GM21528 (cell line): ENCODE measurements at regions not wholly inside any gene's neighbourhood (a gene's known extent, or its start where the extent isn't known, plus 50 kb on each side); places are given as distances from the start of the nearest gene placed in this dataset.
"Not testable (repeated sequence)": the region's sequence is repeated elsewhere in the genome, so short reads cannot be mapped to it uniquely, and the experiment has no call there.

Source experiments
- ATAC-seq: cut with Tn5 transposase; IDR thresholded peaks from one replicate; pipeline ENCODE4 v1.9.1; 2021; ENCODE audit warnings: mild to moderate bottlenecking, moderate library complexity; ENCODE audit not compliant: unreplicated experiment, low FRiP score

GRCh38 chr7:149569726-149570422, 72.3 kb upstream of the ZNF746 start:
- ATAC-seq: no peak

DNA sequence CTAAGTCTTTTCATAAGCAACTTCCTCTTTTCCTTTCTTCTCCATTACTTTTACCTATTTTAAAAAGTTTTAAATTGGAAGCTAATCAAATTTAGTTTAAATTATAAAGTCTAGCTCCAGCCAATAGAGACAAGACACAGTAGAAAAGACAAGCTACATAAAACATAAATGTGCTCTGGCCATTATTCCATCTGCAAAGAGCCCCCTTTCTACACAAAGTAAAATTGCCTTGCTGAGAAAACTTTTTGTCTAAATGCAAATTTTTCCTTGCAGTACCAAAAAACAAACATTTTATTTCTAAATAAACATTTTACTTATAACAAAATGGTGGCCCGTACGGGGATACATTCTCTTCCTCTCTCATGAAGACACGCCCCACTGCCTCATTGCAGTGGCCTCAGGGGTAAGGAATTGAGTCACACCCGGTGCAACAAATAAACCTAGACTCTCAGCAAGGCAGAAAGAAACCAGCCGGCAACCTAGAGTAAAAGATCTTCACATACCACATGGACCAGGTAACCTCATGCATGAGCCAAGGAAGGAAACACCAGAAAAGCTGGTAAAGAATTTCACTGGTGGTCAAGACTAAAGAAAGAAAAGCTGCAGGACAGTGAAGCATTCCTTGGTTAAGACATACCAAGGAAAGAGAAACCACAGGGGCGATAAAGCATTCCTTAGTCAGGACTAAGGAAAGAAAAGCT, 71.6 kb upstream of the ZNF746 start:
- ATAC-seq: no peak

- ATAC-seq: no peak
Measured at GRCh38 chr7:149568218-149568617, 70.6 kb upstream of the ZNF746 start.

GRCh38 chr7:149566103-149566502, 68.5 kb upstream of the ZNF746 start:
- no peak for ATAC-seq

GRCh38 chr7:149565096-149565382, 67.4 kb upstream of the ZNF746 start:
- ATAC-seq: no peak

DNA sequence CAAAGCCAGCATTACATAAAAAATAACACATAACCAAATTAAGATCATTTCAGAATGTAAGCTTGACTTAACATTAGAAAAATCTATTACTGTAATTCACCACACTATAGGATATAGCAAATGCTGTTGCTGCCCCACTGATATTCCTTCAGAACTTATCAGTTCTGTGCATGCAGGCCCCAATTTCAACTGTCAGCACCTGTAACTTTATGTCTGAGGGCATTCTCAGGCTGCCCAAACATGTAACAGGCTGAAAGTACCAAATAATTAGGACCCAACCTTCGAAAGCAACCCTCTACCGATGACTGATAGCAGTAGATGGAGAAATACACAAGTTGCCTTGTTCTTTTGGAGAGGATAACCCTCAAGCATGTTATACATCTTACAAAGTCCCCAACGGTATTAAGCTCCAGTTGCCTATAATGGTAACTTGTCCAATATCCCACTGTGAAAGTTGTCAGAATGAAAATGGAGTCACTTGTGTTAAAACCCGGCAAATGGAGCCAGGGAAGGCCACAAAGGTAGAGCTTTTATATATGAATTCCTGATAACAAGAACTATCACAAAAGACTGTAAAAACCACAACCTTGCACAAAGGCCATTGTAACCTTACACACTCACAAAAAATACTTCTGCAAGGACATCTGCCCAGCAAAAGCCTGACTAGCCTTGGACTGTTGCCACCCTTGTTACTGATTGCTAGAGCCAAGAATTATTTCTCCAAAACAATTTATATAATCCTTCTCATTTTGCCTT, 66.9 kb upstream of the ZNF746 start:
- ATAC-seq: no peak

- ATAC-seq: no peak
Measured at GRCh38 chr7:149562602-149563001, 65.0 kb upstream of the ZNF746 start.

DNA sequence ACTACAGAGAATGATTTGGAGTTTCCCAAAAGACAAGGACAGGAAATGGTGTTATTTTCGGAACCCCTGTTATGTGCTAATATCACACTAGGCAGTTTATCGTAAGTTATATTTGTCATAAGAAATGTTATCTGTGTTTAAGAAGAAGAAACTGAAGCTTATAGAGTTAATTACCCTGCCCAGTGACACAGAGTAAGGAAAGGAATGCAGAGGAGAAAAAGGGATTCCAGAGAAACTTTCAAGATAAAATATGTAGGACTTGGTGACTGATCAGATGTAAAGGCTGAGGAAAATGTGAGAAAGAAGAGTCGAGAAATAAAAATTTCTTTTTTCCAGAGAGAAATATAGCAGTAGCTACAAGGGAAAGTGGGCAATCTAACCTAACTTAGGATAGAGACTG, 63.5 kb upstream of the ZNF746 start:
- ATAC-seq: no peak

GRCh38 chr7:149559711-149560110, 62.1 kb upstream of the ZNF746 start:
- no peak for ATAC-seq

- no peak for ATAC-seq
Measured at GRCh38 chr7:149558149-149558861, 60.7 kb upstream of the ZNF746 start.

- not testable (repeated sequence) for ATAC-seq
Measured at GRCh38 chr7:149556525-149556924, 58.9 kb upstream of the ZNF746 start.

GRCh38 chr7:149554821-149555220, 57.2 kb upstream of the ZNF746 start:
- not testable (repeated sequence) for ATAC-seq

- ATAC-seq: not testable (repeated sequence)
Measured at GRCh38 chr7:149553991-149554390, 56.4 kb upstream of the ZNF746 start.

DNA sequence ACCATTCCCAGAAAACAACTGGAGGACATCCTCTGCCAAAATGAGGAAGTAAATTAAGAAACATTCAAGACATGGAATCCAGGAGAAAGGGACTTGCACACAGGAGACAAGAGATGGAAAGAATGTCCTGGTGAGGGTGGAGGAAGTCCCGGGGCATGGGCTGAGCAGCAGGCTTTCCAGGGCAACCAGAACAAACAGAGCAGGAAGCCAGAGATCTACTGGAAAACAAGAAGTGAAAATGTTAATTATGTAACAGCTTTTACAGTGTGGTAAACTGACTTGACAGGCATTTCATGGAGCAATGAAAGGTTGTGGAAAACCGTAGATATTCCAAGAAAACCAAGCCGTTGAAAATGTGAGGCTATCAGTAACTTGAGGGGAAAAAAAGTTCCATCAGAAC, 55.2 kb upstream of the ZNF746 start:
- ATAC-seq: no peak
